ENCODE measurements at regions not wholly inside any gene's neighbourhood (a gene's known extent, or its start where the extent isn't known, plus 50 kb on each side); places are given as distances from the start of the nearest gene placed in this dataset.

DNA sequence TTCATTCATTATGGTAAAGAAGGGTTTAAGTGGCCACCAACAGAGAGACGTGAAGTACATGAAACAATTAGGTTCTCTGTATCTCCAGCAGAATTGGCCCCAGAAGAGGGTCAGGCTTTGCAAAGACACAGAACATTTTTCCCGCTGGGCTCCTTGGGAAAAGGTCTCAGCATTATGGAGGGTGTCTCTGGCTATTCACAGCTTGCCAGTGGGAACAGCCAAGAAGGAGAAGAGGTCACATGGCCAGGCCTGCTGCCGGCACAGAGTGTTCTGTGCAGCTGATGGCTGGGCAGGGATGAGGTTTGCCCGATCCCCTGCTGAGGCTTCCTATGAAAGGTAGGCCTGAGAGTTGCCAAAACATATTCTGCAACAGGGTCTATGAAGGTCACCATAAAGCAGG is 77.8 kb upstream of the LPP start:
- DNase-seq: no peak

DNA sequence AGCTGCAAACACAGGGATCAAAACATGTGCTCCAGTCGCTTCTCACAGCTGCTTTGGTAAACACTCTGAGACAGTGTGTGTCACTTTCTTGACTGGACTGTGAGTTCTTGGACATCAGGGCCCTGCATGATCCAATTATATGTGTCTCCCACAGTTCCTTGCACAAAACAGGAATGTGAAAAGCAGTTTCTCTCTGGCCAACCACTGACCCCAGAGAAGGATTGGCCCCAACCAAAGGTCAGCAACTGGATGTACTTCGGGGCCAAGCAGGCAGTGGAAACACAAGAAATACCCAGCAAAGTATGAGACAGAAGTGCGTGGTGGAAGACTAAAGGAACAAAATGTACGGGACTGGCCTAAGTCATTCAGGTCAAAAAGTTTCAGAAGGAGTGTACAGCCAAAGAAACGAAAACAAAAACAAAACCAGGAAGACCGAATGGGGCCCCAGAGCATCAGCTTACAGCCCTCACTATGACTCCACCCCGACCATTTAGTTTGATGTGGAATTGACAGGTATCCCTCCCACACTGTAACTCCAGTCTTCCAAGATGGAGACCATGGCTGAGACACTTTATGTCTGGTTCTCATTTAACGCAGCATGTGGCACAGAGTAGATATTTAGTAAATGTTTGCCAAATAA is 76.7 kb upstream of the LPP start:
- DNase-seq: no peak

DNA sequence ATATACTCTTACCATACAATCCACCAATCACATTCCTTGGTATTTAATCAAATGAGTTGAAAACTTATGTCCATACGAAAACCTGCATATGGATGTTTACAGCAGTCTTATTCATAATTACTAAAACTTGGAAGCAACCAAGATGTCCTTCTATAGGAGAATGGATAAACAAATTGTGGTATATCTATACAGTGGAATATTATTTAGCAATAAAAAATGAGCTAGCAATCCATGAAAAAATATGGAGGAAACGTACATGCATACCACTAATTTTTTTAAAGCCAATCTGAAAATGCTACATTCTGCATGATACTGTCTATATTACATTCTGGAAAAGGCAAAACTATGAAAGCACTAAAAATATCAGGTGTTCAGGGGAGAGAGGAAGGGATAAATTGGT is 73.9 kb upstream of the LPP start:
- DNase-seq: no peak

DNA sequence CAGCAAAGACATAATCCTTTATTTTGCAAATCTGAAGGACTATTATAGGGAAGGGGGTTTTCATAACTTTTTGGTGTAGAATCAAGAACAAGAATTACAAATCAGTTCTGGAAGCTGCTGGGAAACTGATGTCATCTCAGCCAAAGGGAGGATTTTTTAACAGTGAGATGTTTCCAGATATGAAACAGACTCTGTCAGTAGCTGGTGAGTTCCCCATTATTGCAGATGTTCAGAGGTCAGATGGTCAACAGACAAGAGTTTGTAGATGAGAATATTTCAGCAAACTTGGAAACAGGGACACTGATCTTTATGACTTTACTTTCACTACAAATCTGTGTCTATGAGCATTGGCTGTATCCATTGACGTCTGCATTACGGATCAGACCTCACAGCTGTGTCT is 71.9 kb upstream of the LPP start:
- peak; percentile 36 to 65 (median 47) for DNase-seq

DNA sequence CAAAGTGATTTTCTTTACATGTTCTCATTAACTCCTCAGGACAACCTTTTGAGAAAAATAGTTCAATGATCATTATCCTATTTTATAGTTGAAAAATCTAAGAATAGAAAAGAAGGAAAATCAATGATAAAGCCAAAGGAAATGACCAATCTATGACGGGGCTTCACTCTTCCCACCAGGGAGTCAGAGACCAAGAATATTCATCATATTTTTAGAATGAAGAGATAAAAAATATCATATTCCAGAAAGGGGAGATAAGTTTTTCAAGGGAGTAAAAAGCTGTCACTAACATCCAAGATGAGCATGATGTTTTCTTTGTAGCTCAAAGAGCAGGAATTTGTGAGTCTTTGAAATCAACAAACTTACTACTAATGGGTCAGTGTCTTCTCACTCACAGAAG is 71.5 kb upstream of the LPP start:
- DNase-seq: no peak

DNA sequence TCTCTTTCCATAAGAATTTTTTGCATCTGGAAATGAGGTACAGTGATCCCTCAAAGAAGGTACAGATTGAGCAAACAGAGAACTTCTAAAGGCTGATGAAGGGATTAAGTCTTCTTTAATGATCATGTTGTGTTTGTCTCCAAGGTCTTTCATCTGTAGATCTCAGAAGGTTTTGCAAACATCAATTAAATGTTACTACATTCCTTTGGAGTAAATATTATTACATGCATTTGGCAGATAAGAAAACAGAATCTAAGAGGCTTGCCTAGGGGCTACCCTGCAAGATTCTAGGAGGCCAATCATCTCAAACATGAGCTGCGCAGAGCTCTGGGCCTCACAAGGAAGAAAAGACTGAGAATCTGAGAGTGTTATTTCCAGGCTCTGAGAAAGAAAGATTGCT is 70.9 kb upstream of the LPP start:
- no peak for DNase-seq

DNA sequence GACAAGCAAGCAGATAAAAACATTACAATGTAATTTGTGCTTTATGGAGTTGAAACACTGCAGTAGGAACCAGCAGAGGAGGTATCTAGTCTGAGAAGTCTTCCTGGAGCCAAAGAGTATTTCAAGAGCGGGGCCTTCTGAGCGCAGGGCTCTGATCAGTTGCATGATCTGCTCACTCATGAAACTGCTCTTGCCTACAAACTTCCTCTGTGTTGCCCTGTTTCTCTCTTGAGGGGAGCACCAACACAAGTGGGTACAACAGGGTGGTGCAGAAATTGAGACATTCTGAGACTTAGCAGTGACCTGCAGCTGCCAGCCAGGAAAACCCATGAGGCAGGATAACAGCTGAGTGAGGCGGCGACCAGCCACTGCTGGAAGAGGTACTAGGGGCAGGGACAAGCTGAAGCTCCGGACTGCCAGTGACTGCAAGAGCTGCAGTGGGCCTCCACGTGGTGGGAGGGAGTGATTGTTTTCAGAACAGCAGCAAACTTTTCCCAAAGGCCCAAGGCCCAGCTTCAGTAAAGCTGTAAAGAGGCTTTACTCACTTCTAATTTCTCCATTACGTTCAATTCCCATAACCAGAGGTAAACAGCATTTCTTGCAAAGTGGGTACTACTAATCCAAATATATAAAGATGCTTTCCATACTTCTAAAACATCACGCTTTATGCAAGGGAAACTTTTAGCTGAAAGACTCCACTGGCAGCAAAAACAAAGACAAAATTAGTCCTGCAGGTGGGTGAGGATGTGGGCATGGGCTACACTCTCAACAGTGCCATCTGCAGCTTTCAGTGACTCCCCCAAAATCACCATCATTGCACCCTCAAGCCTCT is 69.0 kb upstream of the LPP start:
- DNase-seq: no peak

DNA sequence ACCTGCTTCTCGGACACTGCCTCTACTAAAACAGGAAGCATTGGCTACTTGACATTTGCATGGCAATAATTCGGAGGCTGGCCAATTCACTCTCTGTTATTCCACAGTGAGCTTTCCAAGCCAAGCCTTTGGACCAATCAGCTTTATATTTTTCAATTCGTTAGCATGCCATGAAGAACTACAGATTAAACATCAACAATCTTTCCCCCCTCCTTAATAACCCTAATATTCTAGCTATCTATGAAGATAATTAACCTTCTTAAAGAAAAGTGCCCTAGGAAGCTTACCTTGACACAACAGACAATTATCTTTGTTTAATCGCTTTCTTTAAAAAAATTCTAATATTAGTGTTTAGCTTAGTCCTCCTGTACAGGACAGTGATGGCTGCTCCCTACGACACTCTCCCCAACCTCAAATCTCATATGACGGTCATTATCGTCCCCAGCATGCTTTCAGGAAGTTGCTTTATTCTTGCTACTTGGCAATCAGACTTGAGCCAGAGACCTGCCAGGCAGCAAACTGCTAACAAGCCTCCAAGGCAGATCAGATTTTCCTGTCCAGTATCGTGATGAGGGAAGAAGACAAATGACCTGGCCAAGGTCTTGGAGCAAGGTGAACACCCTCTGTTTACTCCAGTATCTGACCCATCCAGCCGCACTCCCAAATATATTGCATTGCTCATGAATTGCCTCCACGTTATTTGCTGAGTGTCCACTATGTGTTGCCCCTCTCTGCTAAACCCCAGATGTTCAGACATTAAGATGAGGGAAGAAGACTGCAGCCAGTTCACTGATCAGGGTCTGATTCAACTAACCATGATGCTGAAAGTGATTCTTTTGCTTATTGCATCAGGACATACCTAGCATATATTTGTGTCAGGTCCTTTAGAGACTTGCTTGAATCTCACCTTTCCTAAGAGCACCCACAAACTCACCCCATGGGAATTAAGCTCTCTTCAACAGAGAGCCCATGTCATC is 68.1 kb upstream of the LPP start:
- no peak for DNase-seq

DNA sequence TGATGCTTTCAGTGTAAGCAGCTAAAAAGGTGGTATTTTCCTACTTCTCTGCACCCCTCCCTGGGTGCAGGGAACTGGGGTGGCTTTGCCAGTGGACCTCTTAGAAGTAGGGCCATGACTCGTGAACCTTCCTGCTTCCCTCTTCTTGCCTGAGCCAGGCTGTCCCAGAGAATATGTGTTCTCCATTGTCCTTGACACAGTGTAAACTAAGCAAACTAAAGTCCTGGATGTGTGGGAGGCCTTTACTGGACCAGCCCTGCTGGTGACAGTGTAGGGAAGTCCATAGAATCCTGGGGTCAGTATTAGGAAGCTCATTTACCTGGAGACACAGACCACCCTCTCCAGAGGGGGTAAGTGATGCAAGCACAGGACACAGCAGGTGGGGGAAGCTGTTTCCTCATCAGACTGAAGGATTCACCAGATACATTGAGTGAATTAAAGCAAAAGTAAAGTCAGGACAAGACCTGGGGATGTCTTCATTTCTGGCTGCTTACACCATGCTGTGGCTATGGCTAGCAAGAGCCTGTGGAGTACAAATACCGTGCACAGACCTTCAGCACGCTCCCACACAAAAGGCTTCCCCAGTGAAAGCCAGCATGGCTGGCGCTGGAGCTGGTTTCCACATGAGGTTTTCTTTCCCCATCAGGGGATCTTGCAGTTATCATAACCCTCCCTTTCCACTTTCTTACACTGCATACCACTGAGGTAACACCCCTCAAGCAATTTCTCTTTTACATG is 64.8 kb upstream of the LPP start:
- DNase-seq: no peak

DNA sequence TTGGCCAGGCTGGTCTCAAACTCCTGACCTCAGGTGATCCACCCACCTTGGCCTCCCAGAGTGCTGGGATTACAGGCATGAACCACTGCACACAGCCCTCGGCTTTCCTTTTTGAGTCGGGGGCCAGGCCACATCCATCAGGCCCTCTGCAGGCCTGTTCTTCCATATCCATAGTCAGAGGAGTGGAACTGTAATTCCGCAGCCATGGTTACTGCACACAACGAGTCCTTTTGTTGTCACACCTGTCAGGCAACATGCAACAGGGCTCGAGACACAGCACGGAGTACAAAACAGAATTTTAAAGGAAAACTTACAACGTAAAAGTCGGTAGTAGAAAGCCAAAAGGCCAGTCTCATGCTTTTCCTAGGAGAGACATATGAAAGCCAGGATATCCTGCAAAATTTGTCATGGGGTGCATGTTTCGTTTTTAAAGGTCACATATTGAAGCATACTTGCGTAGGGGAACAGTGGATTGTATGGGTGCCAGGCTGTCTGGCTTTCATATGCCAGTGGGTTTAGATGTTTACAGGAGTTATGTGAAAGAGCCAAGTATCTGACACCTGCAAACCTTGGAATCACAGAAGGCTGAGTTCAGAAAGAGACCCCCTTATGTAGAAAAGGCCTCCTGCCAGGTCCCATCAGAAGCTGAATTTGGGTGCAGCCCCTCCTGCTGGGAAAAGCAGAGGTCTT is 63.2 kb upstream of the LPP start:
- DNase-seq: no peak

DNA sequence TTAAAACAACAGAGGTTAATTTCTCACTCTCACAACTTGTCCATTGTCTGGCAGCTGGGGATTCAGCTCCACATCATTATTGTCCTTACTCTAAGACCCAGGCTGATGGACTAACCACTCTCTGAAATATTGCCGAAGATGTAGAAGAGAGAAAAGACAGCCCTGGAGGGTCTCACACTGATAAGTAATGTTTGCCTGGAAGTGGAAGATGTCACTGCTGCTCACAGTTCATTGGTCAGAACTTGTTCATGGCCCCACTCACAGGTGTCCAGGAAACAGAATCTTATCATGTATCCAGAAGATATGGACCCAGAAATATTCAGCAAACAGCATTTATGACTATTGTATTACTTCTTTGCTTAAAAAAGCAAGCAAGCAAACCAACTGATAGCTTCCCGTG is 62.2 kb upstream of the LPP start:
- no peak for DNase-seq

DNA sequence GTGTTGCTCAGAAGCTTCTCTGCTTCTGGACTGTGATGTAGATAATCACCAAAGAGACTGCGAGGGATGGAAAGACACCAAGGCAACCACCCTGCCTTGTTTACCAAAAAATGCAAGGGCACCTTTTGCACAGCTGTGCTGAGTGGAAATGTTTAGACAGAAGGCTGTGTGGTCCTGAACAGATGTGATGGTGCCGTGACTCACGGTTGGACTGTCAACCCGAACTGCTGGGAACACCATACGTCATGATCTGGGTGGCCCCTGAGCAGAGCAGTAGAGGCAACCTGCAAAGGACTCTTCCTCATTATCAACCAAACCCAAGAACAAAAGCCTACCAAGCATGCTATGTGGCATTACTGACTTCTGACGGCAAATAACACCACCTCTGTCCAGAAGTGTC is 61.3 kb upstream of the LPP start:
- no peak for DNase-seq

DNA sequence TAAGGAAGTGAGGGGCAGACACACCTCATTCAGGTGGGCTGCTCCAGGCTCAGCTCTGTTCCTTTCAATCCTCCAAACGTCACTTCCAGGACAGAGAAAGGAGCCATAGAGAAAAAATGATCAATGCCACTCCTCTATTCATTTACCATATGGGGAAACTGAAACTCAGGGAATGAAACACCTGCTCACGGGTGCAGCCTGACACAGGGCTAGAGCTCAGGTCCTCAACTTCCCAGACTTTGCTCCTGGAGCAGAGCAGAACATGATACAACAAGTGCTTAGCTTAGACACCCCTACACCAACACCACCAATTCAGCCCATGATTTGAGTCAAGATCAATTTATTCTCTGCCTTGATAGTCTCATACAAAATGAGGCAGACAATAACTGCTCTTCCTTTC is 58.5 kb upstream of the LPP start:
- DNase-seq: no peak

DNA sequence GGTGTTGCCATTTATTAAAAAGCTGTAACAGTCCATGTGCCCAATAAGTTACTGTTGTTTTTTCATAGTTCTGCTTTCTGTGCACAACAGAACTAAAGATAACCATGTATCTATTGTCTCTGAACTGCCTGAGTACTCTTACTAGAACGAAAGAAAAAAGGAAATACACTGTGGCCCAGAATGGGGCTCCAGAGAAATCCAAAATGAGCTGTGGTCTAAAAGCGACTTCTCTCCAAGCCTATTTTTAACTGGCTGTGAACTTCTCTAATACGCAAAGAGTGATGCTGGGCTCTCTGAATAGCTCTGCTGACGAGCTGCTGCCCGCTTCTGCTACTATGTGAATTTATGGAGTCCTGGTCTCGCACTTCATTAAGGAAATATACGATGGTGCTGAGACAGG is 56.2 kb upstream of the LPP start:
- DNase-seq: peak; percentile 36 to 56 (median 55)

DNA sequence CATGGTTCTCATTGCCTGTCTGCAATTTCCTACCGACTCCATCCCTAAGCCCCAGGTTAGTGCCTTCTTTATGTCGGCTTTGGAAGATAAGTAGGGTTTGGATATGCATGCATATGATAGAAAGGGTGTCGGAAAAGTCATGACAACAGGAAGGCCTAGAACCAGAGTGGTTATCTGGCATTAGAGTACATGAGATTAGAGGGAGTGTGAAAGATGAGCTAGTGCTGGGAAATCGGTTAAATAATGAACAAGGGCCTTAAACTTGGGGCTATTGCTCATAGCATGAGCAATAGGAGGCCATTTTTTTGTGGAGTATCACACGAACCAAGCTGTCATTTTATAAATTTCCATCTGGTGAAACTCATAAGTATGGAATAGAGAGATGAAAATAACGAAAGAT is 54.0 kb upstream of the LPP start:
- DNase-seq: no peak

DNA sequence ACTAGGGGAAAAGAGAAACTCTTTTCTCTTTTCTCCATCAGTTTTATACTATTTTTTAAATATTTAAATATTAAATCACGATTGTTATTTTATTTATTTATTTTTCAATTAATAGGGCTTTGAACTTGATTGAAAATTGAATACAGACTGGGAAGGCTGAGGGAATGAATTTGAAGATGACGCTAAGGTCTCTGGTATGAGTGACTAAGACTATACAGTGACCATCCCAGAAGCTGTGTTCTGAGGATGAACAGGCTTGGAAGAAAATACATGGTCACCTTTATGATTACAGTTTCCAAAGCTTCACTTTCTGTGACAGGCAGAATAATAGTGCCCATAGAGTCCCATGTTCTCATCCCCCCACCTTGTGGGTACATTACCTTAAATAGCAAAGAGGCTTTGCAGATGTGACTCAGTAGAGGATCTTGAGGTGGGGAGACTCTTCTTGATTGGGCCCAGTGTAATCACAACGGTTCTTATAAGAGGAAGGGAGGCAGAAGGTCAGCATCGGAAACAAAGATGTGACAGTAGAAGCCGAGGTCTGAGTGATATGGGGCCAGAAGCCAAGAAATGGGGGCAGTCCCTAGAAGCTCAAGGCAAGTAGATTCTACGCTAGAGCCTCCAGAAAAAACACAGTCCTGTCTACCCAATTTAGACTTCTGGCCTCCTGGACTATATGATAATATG is 51.0 kb upstream of the LPP start:
- DNase-seq: no peak

DNA sequence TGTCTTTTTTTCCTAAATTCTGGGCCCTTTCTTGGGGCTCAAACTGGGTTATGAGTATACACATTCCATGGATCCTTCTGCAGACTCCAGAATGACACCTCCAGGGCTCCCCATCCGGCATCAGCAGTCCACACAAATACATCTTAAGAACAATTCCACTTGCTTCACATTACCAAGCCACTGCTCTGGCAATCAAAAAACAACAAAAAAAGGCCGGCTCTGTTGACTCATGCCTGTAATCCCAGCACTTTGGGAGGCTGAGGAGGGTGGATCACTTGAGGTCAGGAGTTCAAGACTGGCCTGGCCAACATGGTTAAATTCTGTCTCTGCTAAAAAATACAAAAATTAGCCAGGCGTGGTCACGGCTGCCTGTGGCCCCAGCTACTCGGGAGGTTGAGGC is 49.9 kb upstream of the LPP start:
- no peak for DNase-seq

All from suppressor macrophage treated with lipopolysaccharide for 1 hour (primary cell).